ENCODE measurements at regions not wholly inside any gene's neighbourhood (a gene's known extent, or its start where the extent isn't known, plus 50 kb on each side); places are given as distances from the start of the nearest gene placed in this dataset.

DNA sequence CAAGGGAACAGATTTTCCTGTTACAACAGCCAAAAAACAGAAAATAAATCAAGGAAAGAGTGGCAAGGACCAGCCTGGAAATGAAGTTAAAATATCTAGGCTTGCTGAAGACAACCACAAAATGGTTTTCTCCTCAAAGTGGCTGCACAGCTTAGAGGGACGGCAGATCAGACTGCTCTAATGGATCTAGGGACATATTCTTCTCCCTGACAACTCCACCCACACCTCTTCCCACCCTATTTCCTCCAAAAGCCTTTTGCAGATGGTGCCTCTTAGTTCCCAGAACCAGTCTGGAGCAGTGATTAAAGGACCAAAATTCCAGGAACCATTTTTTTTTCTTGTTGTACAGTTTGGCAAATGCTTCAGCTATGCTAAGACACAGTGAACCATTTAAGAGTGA lies 220.2 kb upstream of the SIX2 start:
- TF ChIP-seq, protein P1, sequence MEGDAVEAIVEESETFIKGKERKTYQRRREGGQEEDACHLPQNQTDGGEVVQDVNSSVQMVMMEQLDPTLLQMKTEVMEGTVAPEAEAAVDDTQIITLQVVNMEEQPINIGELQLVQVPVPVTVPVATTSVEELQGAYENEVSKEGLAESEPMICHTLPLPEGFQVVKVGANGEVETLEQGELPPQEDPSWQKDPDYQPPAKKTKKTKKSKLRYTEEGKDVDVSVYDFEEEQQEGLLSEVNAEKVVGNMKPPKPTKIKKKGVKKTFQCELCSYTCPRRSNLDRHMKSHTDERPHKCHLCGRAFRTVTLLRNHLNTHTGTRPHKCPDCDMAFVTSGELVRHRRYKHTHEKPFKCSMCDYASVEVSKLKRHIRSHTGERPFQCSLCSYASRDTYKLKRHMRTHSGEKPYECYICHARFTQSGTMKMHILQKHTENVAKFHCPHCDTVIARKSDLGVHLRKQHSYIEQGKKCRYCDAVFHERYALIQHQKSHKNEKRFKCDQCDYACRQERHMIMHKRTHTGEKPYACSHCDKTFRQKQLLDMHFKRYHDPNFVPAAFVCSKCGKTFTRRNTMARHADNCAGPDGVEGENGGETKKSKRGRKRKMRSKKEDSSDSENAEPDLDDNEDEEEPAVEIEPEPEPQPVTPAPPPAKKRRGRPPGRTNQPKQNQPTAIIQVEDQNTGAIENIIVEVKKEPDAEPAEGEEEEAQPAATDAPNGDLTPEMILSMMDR (IDR thresholded peaks at IDR 0.05) = no peak
- no peak for TF ChIP-seq POLR2A (IDR thresholded peaks at IDR 0.05)

Measured in body of pancreas (tissue), 4 donors.